ENCODE measurements at regions not wholly inside any gene's neighbourhood (a gene's known extent, or its start where the extent isn't known, plus 50 kb on each side); places are given as distances from the start of the nearest gene placed in this dataset.
"Not testable (repeated sequence)": the region's sequence is repeated elsewhere in the genome, so short reads cannot be mapped to it uniquely, and the experiment has no call there.

- no peak for DNase-seq
Observed at GRCh38 chr5:68066277-68066955, 149.1 kb upstream of the PIK3R1 start.

GRCh38 chr5:68065321-68065720 is 150.2 kb upstream of the PIK3R1 start:
- DNase-seq: not testable (repeated sequence)

DNA sequence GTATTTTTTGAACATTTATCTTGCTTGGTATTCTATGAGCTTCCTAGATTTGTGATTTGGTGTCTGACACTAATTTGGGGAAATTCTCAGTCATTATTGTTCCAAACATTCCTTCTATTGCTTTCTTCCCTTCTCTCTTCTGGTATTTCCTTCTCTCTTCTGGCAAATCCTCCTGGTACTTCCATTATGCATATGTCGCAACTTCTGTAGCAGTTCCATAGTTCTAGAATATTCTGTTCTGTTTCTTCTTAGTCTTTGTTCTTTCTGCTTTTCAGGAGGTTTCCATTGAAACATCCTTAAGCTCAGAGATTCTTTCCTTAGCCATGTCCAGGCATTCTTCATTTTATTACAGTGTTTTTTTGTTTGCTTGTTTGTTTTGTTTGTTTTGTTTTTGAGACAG is 155.2 kb upstream of the PIK3R1 start:
- no peak for DNase-seq

DNA sequence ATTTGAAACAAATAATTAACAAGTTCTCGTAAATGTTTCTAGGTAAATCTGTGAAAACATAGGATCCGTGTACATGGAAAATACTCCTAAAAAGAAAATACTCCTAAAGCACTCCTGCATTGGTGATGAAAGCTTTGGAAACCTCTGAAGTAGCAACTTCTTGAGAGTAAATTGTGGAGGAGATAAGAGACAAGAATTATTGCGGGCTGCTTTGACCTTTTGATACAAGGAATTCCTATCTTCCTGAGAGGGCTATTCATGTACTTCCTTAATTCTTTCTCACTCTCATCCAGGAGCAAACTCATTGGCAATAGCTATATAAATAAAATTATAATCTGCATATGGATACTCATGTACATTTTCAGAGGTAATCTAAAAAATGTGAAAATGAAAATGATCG is 158.4 kb upstream of the PIK3R1 start:
- no peak for DNase-seq

- no peak for DNase-seq
Observed at GRCh38 chr5:68055686-68056085, 159.9 kb upstream of the PIK3R1 start.

GRCh38 chr5:68054638-68055037 is 160.9 kb upstream of the PIK3R1 start:
- DNase-seq: no peak

- DNase-seq: no peak
Observed at GRCh38 chr5:68053202-68053601, 162.4 kb upstream of the PIK3R1 start.

DNA sequence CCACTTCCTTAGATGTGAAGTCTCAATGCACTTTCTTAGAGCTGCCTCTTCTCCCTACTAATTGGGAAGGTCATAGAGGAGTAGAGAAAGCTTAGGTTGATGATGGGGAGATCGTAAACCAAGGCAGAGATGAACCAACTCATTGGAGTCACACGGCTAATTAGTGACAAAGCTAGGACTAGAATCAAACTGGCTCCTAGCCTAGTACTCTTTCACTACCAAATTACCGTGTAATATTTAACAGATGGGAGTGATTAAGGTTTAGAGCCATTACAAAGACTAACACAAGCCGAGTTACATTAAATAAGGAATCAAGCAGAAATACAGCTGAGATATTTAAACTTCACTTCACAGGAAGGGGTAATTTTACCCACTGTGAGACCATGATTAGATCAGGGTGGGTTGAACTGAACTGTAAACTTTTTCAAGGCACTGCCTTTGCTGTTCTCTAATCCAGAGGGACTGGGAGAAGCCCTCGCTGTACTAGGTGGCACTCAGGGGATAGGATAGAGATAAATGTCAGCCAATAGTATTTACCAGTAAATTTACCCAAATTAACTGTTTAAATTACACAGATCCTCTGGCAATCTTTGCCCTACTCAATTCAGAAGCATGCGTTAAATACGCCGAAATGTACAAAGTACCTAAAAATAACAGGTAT is 166.4 kb upstream of the PIK3R1 start:
- DNase-seq: peak; percentile 57

DNA sequence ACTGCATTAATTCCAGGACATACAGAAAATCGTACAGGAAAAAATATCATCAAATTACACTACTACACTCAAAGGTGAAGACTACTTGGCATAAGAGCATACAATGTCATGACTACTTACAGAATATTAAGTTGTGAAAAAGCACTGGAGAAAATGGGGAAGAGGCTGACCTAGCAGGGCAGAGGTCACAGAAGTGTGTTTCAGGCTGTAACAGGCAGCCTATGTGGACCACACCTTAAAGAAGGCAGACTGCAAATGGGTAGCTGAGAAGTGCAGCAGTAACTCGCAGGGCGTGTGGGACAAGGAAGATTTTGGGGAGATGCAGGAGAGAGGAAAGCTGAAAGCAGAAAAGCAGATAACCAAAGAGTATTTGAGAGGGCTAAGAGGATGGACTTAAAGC is 167.0 kb upstream of the PIK3R1 start:
- no peak for DNase-seq

DNA sequence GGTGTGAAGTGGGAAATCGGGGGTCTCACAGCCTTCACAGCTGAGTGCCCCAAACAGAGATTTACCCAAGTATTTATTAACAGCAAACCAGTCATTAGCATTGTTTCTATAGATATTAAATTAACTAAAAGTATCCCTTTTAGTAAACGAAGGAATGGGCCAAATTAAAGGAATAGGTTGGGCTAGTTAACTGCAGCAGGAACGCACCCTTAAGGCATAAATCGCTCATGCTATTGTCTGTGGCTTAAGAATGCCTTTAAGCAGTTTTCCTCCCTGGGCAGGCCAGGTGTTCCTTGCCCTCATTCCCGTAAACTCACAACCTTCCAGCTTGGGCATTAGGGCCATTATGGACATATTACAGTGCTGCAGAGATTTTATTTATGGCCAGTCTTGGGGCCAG is 167.5 kb upstream of the PIK3R1 start:
- not testable (repeated sequence) for DNase-seq

DNA sequence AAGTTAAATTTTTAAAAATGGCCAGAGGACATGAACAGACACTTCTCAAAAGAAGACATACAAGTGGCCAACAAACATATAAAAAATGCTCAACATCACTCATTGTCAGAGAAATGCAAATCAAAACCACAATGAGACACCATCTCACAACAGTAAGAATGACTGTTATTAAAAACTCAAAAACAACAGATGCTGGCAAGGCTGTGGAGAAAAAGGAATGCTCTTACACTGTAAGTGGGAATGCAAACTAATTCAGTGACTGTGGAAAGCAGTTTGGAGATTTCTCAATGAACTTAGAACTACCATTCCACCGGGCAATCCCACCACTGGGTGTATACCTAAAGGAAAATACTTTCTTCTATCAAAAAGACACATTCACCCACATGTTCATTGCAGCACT is 168.5 kb upstream of the PIK3R1 start:
- no peak for DNase-seq

- DNase-seq: no peak
Observed at GRCh38 chr5:68046445-68046844, 169.1 kb upstream of the PIK3R1 start.

GRCh38 chr5:68041293-68041692 is 174.3 kb upstream of the PIK3R1 start:
- DNase-seq: no peak

DNA sequence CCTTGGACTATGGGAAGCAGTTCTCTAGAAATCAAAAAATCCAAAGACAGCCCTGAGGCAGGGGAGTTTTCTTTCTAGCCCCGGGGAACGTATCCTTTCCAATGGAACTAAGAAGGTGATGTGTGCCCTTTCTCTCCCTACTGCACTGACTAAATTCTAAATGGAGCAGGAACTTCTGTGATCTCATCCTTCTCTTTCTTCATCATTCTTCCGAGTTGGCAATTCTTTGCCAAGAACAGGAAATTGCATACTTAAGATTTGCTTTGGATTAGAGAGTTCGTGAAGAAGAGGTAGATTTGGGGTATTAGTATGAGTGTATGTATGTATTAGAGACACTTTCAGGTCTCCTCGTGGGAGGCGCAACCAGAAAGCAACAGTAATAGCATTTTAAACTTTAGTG is 178.0 kb upstream of the PIK3R1 start:
- DNase-seq: no peak

DNA sequence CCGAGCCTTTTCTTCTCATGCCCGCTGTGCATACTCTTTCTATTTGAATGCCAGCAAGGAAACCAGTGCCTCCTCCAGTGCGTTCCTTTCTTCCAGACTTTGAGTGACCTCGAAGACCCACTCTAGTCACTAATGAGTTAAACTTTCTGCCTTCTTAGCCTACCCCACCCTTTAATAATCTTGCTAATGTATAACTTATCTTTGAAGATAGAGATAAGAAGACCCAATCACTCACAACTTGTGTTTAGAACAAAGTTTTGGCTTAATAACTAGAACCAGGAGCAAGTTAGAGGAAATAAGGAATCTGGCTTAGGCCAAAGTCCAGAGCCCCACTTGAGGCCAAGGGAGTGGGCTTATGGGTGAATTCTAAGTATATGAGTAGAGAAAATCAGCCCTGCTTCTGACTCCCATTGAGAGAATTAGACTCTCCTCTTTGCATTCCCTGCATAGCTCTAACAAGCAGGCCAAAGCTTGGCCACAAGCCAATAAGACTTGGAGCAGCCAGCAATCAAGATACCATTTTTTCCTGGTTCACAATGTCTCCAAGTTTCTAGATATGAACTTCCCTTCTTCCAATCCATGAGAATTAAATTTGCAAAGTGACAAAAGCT is 181.5 kb upstream of the PIK3R1 start:
- DNase-seq: no peak

- DNase-seq: no peak
Observed at GRCh38 chr5:68033029-68033428, 182.5 kb upstream of the PIK3R1 start.

DNA sequence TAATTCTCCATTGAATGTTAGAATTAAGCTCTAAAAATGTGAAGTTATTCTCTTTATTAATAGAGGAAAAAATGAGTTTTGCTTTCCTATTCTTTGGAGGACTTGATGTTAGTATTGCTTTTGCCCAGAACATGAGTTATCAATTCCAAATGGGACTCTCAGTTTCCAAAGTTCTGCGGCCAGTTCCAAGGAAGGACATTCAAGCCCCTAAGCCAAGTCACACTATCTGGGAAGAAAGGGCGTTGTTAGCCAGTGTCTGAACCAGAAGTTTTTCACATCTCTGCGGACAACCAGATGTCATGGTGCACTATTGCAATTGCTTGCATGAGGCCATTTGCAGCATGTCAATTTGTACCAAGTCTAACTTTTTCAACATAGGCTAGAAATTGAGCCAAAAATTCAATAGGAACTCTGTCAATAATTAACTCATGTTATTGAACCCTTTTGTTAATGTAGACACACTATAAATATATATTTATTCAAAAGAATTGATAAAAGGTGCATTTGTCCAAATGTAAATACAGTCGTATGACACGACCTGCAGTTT is 183.3 kb upstream of the PIK3R1 start:
- no peak for DNase-seq

DNA sequence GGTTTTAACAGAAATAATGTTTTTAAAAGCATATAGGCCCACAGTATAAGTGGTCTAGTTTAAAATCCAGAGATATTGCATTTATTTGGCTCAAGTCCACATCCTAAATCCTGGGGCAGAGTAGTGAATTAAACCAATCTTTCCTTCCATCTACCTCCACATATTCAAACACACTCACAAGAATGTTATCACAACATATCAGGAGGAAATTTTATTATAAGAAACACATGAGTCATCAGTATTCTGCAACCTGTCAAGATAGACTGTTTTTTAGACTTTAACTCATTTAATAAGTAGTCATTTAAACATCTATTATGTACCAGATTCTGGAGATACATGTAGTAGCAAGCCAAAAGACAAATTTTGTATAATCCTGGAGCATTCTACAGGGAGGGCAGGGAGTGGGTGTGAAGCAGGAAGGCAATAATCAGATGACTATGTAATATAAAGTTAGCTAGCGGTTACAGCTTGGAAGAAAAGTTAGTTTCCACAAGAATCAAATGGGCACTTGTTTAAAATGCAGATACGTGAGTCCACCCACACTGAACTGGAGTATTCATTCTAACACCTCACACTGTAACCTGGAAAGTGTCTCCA is 187.3 kb upstream of the PIK3R1 start:
- DNase-seq: no peak

DNA sequence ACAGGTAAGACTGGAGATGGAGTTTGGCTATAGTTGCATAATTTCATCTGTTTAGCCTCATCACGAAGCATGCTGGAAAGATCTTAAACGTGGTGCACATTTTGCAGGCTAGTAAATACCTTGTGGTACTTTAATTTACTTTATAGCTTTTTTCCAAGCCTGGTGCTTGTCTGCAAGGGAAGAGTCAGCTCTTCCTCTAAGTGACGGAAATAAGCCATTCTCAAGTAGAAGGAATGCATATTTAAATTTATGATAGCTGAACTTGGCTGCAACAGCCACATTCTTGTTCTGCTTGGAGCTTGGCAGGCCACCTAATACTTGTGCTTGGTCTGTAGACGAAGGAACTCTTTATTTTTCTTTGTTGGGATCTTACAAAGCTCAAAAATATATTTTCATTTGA is 188.0 kb upstream of the PIK3R1 start:
- DNase-seq: no peak

GRCh38 chr5:68026092-68026885 is 189.3 kb upstream of the PIK3R1 start:
- no peak for DNase-seq

DNA sequence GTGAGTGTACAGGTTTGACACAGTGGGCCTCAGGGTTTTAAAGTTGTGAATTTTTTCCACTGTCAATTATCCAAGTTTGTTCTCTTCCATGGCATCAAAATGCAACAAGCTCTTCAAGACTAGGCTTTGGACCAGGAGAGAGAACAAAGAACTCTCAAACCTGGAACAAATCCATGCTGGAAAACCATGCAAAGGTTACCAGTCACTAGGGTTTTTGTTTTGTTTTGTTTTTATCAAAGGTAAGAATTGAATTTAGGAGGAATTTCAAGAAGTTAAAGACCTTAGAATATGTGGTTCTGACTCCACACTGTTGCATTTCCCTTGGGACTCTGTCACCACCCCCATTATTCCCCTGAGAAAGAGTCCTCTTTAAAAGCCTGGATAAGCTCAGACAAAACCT is 191.1 kb upstream of the PIK3R1 start:
- no peak for DNase-seq

DNA sequence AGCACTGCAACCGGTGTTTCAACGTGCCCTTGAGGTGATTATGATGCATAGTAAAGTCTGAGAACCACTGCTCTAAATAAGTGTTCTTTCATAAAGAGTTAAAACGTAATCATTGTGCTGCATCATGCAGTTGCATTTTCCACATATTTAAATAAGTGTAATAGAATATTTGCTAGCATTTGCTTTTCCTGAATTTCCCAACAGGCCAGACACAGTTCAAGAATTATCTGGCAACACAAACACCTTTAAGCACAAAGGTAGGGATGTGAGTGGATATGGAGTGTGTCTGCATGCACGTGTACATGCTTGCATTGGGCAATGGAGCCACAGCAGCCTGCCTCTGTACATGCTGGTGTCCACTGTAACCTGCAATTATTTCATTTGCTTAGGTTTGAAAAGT is 193.6 kb upstream of the PIK3R1 start:
- no peak for DNase-seq

GRCh38 chr5:68021227-68021626 is 194.3 kb upstream of the PIK3R1 start:
- DNase-seq: no peak
